ENCODE measurements at regions not wholly inside any gene's neighbourhood (a gene's known extent, or its start where the extent isn't known, plus 50 kb on each side); places are given as distances from the start of the nearest gene placed in this dataset.

- Histone ChIP-seq H2BK5ac (ENCODE audit: low read depth, low read length, poor library complexity, severe bottlenecking) (no peak overlapping the region), H3K9ac (ENCODE audit: low read depth, low read length) (no peak overlapping the region), H3K79me1 (ENCODE audit: low read depth in 1 of 2, low read length in 2 of 2) (no peaks in the 10 kb centered on the region), H3K18ac (ENCODE audit: low read depth, low read length) (peak overlapping the region; percentile 28; the same call in 1 of the 2 replicates), H3K4me3 (ENCODE audit: insufficient read depth, low read depth, low read length) (no peak overlapping the region), H3K23ac (ENCODE audit: low read depth, low read length) (no peak overlapping the region), H4K8ac (ENCODE audit: low read depth in 2 of 2, low read length in 2 of 2) (no peak overlapping the region), H2AFZ (replicated peaks; ENCODE audit: low read length, poor library complexity) (no peak overlapping the region), H4K5ac (ENCODE audit: low read depth, low read length) (no peak overlapping the region), H2BK20ac (ENCODE audit: low read depth, low read length) (no peak overlapping the region), H4K91ac (ENCODE audit: insufficient read depth, low read depth, low read length) (no peak overlapping the region), H3K14ac (replicated peaks; ENCODE audit: low read depth, low read length) (no peak overlapping the region), H3K9me1 (ENCODE audit: insufficient read depth, low read length) (no peaks in the 10 kb centered on the region), H3K4ac (ENCODE audit: low read depth, low read length) (no peak overlapping the region), H2BK120ac (ENCODE audit: low read depth, low read length) (no peak overlapping the region), H3K9me3 (ENCODE audit: control insufficient read depth, insufficient read depth, low read length) (no peaks in the 10 kb centered on the region), H3K4me1 (ENCODE audit: control insufficient read depth, insufficient read depth, low read length) (peaks cover 2% of the 10 kb centered on the region; the same call in 1 of the 2 replicates), H4K20me1 (ENCODE audit: insufficient read depth, low read length) (no peaks in the 10 kb centered on the region), H3K27me3 (ENCODE audit: control insufficient read depth, insufficient read depth, low read length) (no peaks in the 10 kb centered on the region), H2AK9ac (replicated peaks; ENCODE audit: low read depth, low read length, poor library complexity) (no peak overlapping the region), H3K36me3 (ENCODE audit: control insufficient read depth, insufficient read depth, low read length) (no peaks in the 10 kb centered on the region), H2BK15ac (ENCODE audit: low read depth, low read length) (no peak overlapping the region), H3K56ac (ENCODE audit: extremely low read depth, insufficient read depth, low read length) (no peak overlapping the region), H3K27ac (ENCODE audit: insufficient read depth, low read length) (no peak overlapping the region), H3K4me2 (ENCODE audit: low read depth, low read length) (no peak overlapping the region), H2AK5ac (ENCODE audit: low read depth, low read length) (no peak overlapping the region)
- intact Hi-C loops (cut with micrococcal nuclease) = loop anchor here (2.0 kb wide), 1 partner anchor 623 kb away; no protein-coding TSS in a partner anchor
- in situ Hi-C loops (cut with MboI; ENCODE audit: low sequenced_read_pairs) = no loop called here
- CTCF ChIA-PET = interaction anchor here (0.6 to 1.8 kb wide), 9 partner anchors 11 to 1187 kb away, joined by 3 to 10 read pairs (median 4); no protein-coding TSS in a partner anchor
- POLR2A ChIA-PET (ENCODE audit: unreplicated experiment) = interaction anchor here (0.6 kb wide), 1 partner anchor 1166 kb away, joined by 3 read pairs; no protein-coding TSS in a partner anchor
- ATAC-seq (ENCODE audit: low read depth) = no peak
- dilution Hi-C loops (cut with HindIII; ENCODE audit: low sequenced_read_pairs, unreplicated experiment) = no loop called here
- TF ChIP-seq RFX5 (IDR thresholded peaks at IDR 0.05; ENCODE audit: low read depth, low read length) (no peak), USF2 (IDR thresholded peaks at IDR 0.05; ENCODE audit: low read depth, low read length) (no peak), RAD21 (IDR thresholded peaks at IDR 0.05; ENCODE audit: low read length) (no peak), MAZ (IDR thresholded peaks at IDR 0.05; ENCODE audit: borderline replicate concordance, low read depth, low read length) (no peak), RCOR1 (IDR thresholded peaks at IDR 0.05; ENCODE audit: insufficient replicate concordance, low read length) (no peak), MXI1 (IDR thresholded peaks at IDR 0.05; ENCODE audit: borderline replicate concordance, low read depth, low read length) (no peak)
- DNase-seq = no peak
- no TSS peak for BruUV-seq (replicated peaks)
These were observed 243.9 kb upstream of the LRIG3 start for GRCh38 chr12:59164226-59164625.

Measured in IMR-90 (cell line).